ENCODE measurements at regions not wholly inside any gene's neighbourhood (a gene's known extent, or its start where the extent isn't known, plus 50 kb on each side); places are given as distances from the start of the nearest gene placed in this dataset.

DNA sequence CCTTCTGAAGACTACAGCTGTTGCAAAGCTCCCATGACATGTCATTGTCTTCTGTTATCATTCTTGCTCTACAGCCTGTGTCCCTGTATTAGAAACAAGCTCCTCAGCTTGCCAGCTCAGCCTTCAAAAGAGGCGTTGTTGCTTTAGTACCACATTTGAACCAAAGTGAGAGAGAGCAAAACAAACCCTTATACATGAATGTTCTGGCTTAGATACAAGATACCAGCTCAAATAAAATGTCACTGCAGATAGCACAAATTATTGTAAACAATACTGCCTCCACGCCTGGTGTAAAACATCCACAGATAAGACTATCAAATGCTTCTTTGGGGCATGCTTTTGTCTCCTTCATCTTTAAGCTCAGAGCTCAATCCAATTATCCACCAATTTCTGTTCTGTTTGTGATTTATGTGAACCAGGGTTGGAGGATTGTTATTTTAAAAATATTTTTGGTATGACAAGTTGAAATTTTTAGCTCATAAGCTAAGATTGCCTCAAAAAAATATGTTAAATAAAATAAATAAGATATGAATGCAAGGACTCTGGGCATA, 403.6 kb upstream of the CDIN1 start:
- Histone ChIP-seq H3K79me2 (ENCODE audit: insufficient read depth, low read length) (no peaks in the 10 kb centered on the region), H3K27me3 (ENCODE audit: insufficient read depth, low read length) (no peaks in the 10 kb centered on the region), H3K9me3 (ENCODE audit: control insufficient read depth, low read depth, low read length) (no peaks in the 10 kb centered on the region), H3K4me1 (ENCODE audit: insufficient read depth, low read length) (no peaks in the 10 kb centered on the region), H3K56ac (ENCODE audit: insufficient read length, low read depth, low read length) (no peak overlapping the region), H3K27ac (ENCODE audit: insufficient read length, low read depth, low read length) (no peak overlapping the region), H3K23ac (ENCODE audit: insufficient read length, low read depth, low read length) (no peak overlapping the region), H4K91ac (ENCODE audit: insufficient read length, low read depth, low read length) (no peak overlapping the region), H2AK5ac (ENCODE audit: insufficient read length, low read length) (no peak overlapping the region), H2BK20ac (ENCODE audit: low read depth, low read length, poor library complexity, severe bottlenecking) (no peak overlapping the region), H3K79me1 (ENCODE audit: insufficient read depth, low read depth, low read length, poor library complexity, severe bottlenecking) (no peaks in the 10 kb centered on the region), H3K18ac (ENCODE audit: insufficient read length, low read depth, low read length) (no peak overlapping the region), H3K4me2 (ENCODE audit: insufficient read depth, insufficient read length, low read length) (no peak overlapping the region), H4K20me1 (ENCODE audit: control insufficient read depth, insufficient read depth, insufficient read length) (no peaks in the 10 kb centered on the region), H3K4ac (ENCODE audit: low read depth, low read length) (no peak overlapping the region), H3K14ac (ENCODE audit: insufficient read depth, low read length) (no peak overlapping the region), H2BK5ac (ENCODE audit: insufficient read length, low read length) (no peak overlapping the region), H4K8ac (replicated peaks; ENCODE audit: insufficient read length, low read depth, low read length) (no peak overlapping the region), H2BK120ac (ENCODE audit: low read depth, low read length, poor library complexity, severe bottlenecking) (no peak overlapping the region), H2BK15ac (ENCODE audit: low read depth, low read length) (no peak overlapping the region), H2BK12ac (ENCODE audit: insufficient read length, low read depth, low read length) (no peak overlapping the region), H3K9ac (ENCODE audit: extremely low read depth, insufficient read length, low read length) (no peak overlapping the region), H2AFZ (ENCODE audit: low read length) (no peak overlapping the region), H3T11ph (ENCODE audit: low read length) (no peak overlapping the region), H4K5ac (ENCODE audit: insufficient read length, low read depth, low read length) (no peak overlapping the region), H3K23me2 (ENCODE audit: insufficient read length, low read depth, low read length, poor library complexity, severe bottlenecking) (no peaks in the 10 kb centered on the region)
- TF ChIP-seq, protein P1, sequence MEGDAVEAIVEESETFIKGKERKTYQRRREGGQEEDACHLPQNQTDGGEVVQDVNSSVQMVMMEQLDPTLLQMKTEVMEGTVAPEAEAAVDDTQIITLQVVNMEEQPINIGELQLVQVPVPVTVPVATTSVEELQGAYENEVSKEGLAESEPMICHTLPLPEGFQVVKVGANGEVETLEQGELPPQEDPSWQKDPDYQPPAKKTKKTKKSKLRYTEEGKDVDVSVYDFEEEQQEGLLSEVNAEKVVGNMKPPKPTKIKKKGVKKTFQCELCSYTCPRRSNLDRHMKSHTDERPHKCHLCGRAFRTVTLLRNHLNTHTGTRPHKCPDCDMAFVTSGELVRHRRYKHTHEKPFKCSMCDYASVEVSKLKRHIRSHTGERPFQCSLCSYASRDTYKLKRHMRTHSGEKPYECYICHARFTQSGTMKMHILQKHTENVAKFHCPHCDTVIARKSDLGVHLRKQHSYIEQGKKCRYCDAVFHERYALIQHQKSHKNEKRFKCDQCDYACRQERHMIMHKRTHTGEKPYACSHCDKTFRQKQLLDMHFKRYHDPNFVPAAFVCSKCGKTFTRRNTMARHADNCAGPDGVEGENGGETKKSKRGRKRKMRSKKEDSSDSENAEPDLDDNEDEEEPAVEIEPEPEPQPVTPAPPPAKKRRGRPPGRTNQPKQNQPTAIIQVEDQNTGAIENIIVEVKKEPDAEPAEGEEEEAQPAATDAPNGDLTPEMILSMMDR (conservative IDR thresholded peaks at IDR 0.05), result no peak
- Mint-ChIP-seq H3K9me3 (no peaks in the 10 kb centered on the region), H3K4me1 (peaks cover 5 to 6% of the 10 kb centered on the region in 2 experiments), H3K4me3 (no peak overlapping the region), H3K36me3 (ENCODE audit: insufficient read depth in 1 of 3, low read depth in 3 of 3) (no peaks in the 10 kb centered on the region), H3K27me3 (ENCODE audit: low read depth) (no peaks in the 10 kb centered on the region), H3K27ac (0 out of 7 replicates have a peak overlapping the region, but pooled peaks of 1 of the 3 experiments have one; percentile 48)
- DNase-seq, result no peak
- no CpG with 5 or more reads among the region's 2 CpGs for WGBS (ENCODE audit: extremely low coverage, insufficient read length, low lambda C conversion rate)

All from H9 (cell line).